ENCODE measurements at regions not wholly inside any gene's neighbourhood (a gene's known extent, or its start where the extent isn't known, plus 50 kb on each side); places are given as distances from the start of the nearest gene placed in this dataset.
"Not testable (repeated sequence)": the region's sequence is repeated elsewhere in the genome, so short reads cannot be mapped to it uniquely, and the experiment has no call there.

DNA sequence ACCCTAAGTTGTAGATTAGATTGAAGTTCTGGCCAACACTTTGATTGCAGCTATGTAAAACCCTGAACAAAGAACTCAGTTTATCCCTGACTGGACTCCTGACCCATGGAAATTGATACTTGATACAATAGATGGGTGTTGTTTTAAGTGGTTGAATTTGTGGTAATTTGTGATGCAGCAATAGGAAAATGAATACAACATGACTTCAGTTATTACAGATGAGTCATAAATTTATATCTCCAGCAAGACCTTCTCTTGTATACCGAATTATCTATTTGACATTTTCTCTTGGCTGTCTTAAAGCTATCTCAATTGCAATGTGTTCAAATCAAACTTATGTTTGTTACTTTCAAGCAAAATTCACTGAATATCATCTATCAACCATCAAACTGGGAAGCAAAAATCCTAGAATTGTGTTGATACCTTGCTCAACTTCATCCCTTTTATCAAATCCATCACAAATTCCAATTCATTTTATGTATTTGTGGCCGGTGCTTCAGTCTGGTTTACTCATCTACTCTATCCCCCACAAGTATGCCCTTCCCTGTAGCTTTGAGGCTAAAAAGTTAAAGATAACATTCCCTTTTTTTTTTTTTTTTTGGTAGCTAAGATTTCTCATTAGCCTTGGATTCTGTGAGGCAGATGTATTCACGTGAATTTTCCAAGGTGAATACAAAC is 129.4 kb upstream of the CENPW start:
- TF ChIP-seq, protein P1, sequence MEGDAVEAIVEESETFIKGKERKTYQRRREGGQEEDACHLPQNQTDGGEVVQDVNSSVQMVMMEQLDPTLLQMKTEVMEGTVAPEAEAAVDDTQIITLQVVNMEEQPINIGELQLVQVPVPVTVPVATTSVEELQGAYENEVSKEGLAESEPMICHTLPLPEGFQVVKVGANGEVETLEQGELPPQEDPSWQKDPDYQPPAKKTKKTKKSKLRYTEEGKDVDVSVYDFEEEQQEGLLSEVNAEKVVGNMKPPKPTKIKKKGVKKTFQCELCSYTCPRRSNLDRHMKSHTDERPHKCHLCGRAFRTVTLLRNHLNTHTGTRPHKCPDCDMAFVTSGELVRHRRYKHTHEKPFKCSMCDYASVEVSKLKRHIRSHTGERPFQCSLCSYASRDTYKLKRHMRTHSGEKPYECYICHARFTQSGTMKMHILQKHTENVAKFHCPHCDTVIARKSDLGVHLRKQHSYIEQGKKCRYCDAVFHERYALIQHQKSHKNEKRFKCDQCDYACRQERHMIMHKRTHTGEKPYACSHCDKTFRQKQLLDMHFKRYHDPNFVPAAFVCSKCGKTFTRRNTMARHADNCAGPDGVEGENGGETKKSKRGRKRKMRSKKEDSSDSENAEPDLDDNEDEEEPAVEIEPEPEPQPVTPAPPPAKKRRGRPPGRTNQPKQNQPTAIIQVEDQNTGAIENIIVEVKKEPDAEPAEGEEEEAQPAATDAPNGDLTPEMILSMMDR (IDR thresholded peaks at IDR 0.05) = no peak
- Histone ChIP-seq H3K4me1 (ENCODE audit: control insufficient read depth in 1 of 2, insufficient read depth in 2 of 2, low read length in 2 of 2) (no peaks in the 10 kb centered on the region), H3K27me3 (ENCODE audit: control insufficient read depth in 2 of 2, insufficient read depth in 2 of 2, low read length in 2 of 2) (no peaks in the 10 kb centered on the region), H3K36me3 (replicated peaks in 1 of 2; ENCODE audit: control insufficient read depth in 1 of 2, insufficient read depth in 2 of 2, low read length in 2 of 2) (no peaks in the 10 kb centered on the region), H3K9me3 (replicated peaks in 1 of 2; ENCODE audit: control insufficient read depth in 1 of 2, insufficient read depth in 1 of 2, low read length in 2 of 2) (no peaks in the 10 kb centered on the region), H3K4me2 (replicated peaks; ENCODE audit: extremely low read depth, low read length, poor library complexity, severe bottlenecking) (no peak overlapping the region), H3K27ac (ENCODE audit: low read depth in 1 of 2, low read length in 2 of 2) (no peak overlapping the region), H2AFZ (ENCODE audit: insufficient read depth, low read depth, low read length, poor library complexity, severe bottlenecking) (no peak overlapping the region), H3K9ac (ENCODE audit: insufficient read depth, low read length, poor library complexity, severe bottlenecking) (no peak overlapping the region), H3K79me2 (ENCODE audit: insufficient read depth, low read length) (no peaks in the 10 kb centered on the region), H4K20me1 (ENCODE audit: insufficient read depth, low read length) (no peaks in the 10 kb centered on the region), H3K4me3 (replicated peaks in 1 of 3; ENCODE audit: low read depth in 2 of 3, low read length in 3 of 3) (no peak overlapping the region)
- Mint-ChIP-seq H3K27me3 (ENCODE audit: low read depth in 3 of 3) (no peaks in the 10 kb centered on the region), H3K4me1 (no peaks in the 10 kb centered on the region), H3K9me3 (peaks cover 0 to 5% (median 0%) of the 10 kb centered on the region in 7 donors), H3K36me3 (no peaks in the 10 kb centered on the region), H3K27ac (no peak overlapping the region), H3K4me3 (no peak overlapping the region)
- DNase-seq = no peak
- intact Hi-C loops (cut with micrococcal nuclease) = no loop called here
- WGBS (ENCODE audit: insufficient coverage) = 80% methylated on average over 1 of the region's 3 CpGs

DNA sequence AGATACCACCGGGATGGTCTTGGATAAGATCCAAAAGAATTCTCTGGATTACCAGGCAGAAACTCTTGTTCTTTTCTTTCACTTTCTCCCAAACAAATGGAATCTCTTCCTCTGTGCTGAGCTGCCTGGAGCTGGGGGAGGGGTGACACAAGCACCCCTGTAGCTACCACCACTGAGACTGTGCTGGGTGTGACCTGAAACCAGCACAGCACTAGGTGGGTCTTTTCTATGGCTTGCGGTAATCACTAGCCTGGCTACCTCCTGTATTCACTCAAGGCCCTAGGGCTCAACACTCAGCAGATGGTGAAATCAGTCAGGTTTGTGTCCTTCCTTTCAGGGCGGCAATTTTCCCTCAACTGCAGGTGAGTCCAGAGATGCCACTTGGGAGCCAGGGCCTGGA is 122.4 kb upstream of the CENPW start:
- no peaks in the 10 kb centered on the region for H3K79me2 ChIP-seq (ENCODE audit: insufficient read depth, low read length)
- peaks cover 0 to 2% (median 0%) of the 10 kb centered on the region in 3 donors for H3K27me3 Mint-ChIP-seq (ENCODE audit: low read depth in 3 of 3)
- intact Hi-C loops (cut with micrococcal nuclease) = no loop called here
- H3K27ac ChIP-seq (ENCODE audit: low read depth in 1 of 2, low read length in 2 of 2) = no peak overlapping the region
- no peaks in the 10 kb centered on the region for H3K4me1 Mint-ChIP-seq
- H3K9me3 Mint-ChIP-seq = peaks cover 0 to 11% (median 3%) of the 10 kb centered on the region in 7 donors
- no peaks in the 10 kb centered on the region for H3K36me3 ChIP-seq (replicated peaks in 1 of 2; ENCODE audit: control insufficient read depth in 1 of 2, insufficient read depth in 2 of 2, low read length in 2 of 2)
- H2AFZ ChIP-seq (ENCODE audit: insufficient read depth, low read depth, low read length, poor library complexity, severe bottlenecking) = no peak overlapping the region
- no peak overlapping the region for H3K27ac Mint-ChIP-seq
- no peak overlapping the region for H3K4me3 ChIP-seq (replicated peaks in 1 of 3; ENCODE audit: low read depth in 2 of 3, low read length in 3 of 3)
- no peaks in the 10 kb centered on the region for H4K20me1 ChIP-seq (ENCODE audit: insufficient read depth, low read length)
- 100% methylated on average over 2 of the region's 3 CpGs for WGBS (ENCODE audit: insufficient coverage)
- H3K4me3 Mint-ChIP-seq = no peak overlapping the region
- H3K36me3 Mint-ChIP-seq = no peaks in the 10 kb centered on the region
- no peaks in the 10 kb centered on the region for H3K4me1 ChIP-seq (ENCODE audit: control insufficient read depth in 1 of 2, insufficient read depth in 2 of 2, low read length in 2 of 2)
- peaks cover 0 to 6% of the 10 kb centered on the region in 2 donors for H3K9me3 ChIP-seq (replicated peaks in 1 of 2; ENCODE audit: control insufficient read depth in 1 of 2, insufficient read depth in 1 of 2, low read length in 2 of 2)
- H3K4me2 ChIP-seq (replicated peaks; ENCODE audit: extremely low read depth, low read length, poor library complexity, severe bottlenecking) = no peak overlapping the region
- no peak for DNase-seq
- TF ChIP-seq, protein P1 (IDR thresholded peaks at IDR 0.05) = no peak
- H3K27me3 ChIP-seq (ENCODE audit: control insufficient read depth in 2 of 2, insufficient read depth in 2 of 2, low read length in 2 of 2) = no peaks in the 10 kb centered on the region
- H3K9ac ChIP-seq (ENCODE audit: insufficient read depth, low read length, poor library complexity, severe bottlenecking) = no peak overlapping the region

DNA sequence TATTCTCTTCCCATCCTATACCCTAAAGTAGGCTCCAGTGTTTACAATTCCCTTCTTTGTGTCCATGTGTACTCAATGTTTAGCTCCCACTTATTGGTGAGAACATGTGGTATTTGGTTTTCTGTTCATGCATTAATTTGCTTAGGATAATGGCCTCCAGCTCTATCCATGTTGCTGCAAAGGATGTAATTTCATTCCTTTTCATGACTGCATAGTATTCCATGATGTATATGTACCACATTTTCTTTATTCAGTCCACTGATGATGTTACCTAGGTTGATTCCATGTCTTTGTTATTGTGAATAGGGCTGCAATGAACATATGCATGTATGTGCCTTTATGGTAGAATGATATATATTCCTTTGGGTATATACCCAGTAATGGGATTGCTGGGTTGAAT is 119.0 kb upstream of the CENPW start:
- H3K36me3 ChIP-seq (replicated peaks in 1 of 2; ENCODE audit: control insufficient read depth in 1 of 2, insufficient read depth in 2 of 2, low read length in 2 of 2); H3K4me3 Mint-ChIP-seq; H3K79me2 ChIP-seq (ENCODE audit: insufficient read depth, low read length); H3K27me3 Mint-ChIP-seq (ENCODE audit: low read depth in 3 of 3); H3K27ac ChIP-seq (ENCODE audit: low read depth in 1 of 2, low read length in 2 of 2); H3K4me2 ChIP-seq (replicated peaks; ENCODE audit: extremely low read depth, low read length, poor library complexity, severe bottlenecking); H3K27me3 ChIP-seq (ENCODE audit: control insufficient read depth in 2 of 2, insufficient read depth in 2 of 2, low read length in 2 of 2); H3K4me1 Mint-ChIP-seq; intact Hi-C loops (cut with micrococcal nuclease); H4K20me1 ChIP-seq (ENCODE audit: insufficient read depth, low read length); H3K9ac ChIP-seq (ENCODE audit: insufficient read depth, low read length, poor library complexity, severe bottlenecking); H3K36me3 Mint-ChIP-seq; H3K4me3 ChIP-seq (replicated peaks in 1 of 3; ENCODE audit: low read depth in 2 of 3, low read length in 3 of 3); H3K27ac Mint-ChIP-seq; H2AFZ ChIP-seq (ENCODE audit: insufficient read depth, low read depth, low read length, poor library complexity, severe bottlenecking); H3K4me1 ChIP-seq (ENCODE audit: control insufficient read depth in 1 of 2, insufficient read depth in 2 of 2, low read length in 2 of 2); DNase-seq: not testable (repeated sequence)
- peaks cover 0 to 15% (median 4%) of the 10 kb centered on the region in 7 donors for H3K9me3 Mint-ChIP-seq
- peaks cover 0 to 17% of the 10 kb centered on the region in 2 donors for H3K9me3 ChIP-seq (replicated peaks in 1 of 2; ENCODE audit: control insufficient read depth in 1 of 2, insufficient read depth in 1 of 2, low read length in 2 of 2)
